ENCODE measurements at regions not wholly inside any gene's neighbourhood (a gene's known extent, or its start where the extent isn't known, plus 50 kb on each side); places are given as distances from the start of the nearest gene placed in this dataset.

- DNase-seq = no peak
Measured at GRCh38 chr1:101290922-101291561, 54.2 kb downstream of the S1PR1 start.

- DNase-seq = no peak
Measured at GRCh38 chr1:101291562-101292380, 55.0 kb downstream of the S1PR1 start.

GRCh38 chr1:101293461-101294051, 56.7 kb downstream of the S1PR1 start:
- DNase-seq = no peak

DNA sequence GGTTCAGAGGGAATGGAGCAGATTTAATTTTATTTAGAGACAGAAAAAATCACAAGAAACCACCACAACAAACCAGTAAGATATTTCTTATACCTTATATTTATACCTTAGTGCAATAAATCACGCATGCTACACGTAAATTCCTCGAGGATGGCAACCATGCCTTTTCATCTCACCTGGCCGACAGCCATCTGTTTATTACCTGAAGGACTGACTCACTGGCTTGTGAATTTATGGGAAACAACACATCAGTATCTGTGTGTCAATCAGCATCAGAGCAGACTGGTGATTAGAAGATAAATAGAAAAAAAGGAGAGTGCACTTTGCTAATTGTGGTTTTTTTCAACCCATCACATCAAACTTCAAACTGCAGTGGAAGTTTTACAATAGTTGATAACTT, 58.4 kb downstream of the S1PR1 start:
- DNase-seq = no peak

GRCh38 chr1:101298663-101299062, 61.8 kb downstream of the S1PR1 start:
- no peak for DNase-seq

DNA sequence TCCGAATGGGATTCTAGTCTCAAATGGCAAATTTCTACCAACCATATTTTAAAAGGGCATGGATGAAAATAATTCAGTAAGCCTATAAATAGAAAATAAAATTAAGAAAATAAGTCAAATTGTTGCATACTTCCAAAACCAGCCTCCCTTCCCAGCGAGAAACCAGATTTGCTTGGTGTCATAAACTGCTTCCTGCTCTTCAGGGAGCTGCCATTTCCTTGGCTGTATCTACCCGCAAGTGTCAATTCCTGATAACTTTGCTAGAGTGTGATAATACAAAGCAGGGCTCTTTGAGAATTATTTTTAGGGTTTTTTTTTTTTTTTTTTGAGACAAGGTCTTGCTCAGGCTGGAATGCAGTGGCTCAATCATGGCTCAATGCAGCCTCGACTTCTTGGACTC, 62.3 kb downstream of the S1PR1 start:
- DNase-seq = no peak

- DNase-seq = no peak
Measured at GRCh38 chr1:101299710-101300109, 62.9 kb downstream of the S1PR1 start.

DNA sequence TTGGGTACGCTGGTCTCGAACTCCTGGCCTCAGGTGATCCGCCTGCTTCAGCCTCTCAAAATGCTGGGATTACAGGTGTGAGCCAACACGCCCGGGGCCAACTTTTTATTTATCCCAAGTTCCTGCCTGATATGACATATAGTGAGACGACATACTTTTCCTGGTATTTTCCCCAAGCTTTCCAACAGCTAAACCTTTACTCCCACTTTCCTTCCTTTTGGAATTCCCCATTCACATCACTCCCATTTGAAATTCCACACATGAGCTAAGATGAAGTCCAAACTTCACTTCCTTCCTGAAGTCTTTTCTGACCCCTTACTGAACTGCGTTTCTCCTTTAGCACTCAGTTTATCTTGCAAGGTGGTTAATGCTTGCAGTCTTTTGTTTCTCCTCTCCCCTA, 64.1 kb downstream of the S1PR1 start:
- DNase-seq = no peak

- no peak for DNase-seq
Measured at GRCh38 chr1:101301446-101302057, 64.7 kb downstream of the S1PR1 start.

DNA sequence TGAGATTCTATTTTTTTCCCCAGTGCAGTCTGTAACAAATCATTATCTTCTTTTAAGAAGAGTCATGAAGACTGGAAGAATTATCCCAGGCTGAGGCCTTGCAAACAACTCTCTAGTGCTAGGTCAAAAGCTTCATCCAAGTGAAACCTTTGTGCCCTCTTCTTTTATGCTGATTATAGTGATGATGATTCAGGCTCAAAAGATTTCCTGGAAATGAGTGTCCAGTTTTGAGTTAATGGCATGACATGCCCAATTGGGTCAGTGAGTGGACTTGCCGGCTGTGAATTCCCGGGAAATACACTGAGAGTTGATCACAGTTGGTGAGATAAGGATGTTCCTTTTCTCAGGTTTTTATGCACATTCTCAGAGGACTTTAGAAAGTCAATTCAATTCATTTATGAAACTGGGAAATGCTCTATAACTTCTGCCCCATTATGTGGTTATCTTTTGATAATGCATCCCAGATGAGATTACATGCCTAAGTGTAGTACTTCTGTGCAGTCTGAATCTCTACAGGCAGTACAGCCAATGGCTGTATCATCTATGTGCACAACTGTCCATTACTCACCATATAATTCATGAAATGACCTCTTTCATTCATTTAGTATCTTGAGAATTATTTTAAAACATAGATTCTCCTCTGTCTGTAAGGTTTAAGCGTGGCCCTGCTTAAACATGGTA, 66.2 kb downstream of the S1PR1 start:
- DNase-seq = peak; percentile 50

DNA sequence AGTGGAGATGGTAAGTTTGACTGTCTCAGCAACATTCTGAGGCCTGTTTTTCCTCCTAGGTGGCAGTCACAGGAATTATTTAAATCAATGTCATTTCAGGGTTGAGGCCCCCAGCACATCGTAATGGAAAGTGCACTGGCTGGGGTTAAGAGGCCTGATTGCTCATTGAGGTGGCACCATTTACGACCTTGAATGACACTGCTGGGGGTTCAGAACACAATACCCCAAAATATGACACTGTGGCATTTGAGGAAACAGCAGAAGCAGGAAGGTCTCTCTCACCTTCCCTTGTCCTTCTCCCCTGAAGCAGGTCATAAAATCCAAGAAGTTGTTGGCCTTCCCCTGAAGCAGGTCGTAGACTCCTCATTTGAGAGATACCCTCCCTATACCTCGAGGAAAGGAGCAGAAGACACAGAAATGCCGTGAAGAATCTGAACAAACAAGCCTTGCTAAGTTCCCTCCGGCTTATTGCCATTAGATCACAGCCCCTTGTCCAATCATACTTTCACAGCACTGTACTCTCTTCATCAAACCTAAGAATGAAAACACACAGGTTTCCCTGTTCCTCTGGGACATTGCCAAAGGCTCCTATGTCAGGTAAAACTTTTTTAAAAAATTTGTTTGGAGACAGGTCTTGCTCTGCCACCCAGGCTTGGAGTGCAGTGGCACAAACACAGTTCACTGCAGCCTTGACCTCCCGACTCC, 71.3 kb downstream of the S1PR1 start:
- no peak for DNase-seq

DNA sequence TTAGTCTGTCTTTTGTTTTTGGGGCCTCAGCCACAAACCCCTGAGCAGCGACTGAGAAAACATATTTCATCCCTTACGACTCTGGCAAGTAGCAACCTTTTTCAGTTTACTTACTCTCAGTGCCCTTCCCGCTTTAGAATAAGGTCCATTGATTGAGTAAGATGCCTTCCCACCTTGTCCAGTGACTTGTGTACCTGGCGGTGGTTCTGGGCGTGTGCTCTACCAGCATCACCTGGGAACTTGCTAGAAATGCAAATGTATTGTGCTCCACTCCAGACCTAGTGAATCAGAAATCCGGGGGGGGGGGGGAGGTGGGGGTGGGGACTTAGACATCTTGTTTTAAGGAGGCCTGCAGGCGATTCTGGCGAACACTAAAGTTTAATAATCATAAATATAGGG, 72.1 kb downstream of the S1PR1 start:
- no peak for DNase-seq

GRCh38 chr1:101309334-101310311, 72.8 kb downstream of the S1PR1 start:
- DNase-seq = peak; percentile 65

DNA sequence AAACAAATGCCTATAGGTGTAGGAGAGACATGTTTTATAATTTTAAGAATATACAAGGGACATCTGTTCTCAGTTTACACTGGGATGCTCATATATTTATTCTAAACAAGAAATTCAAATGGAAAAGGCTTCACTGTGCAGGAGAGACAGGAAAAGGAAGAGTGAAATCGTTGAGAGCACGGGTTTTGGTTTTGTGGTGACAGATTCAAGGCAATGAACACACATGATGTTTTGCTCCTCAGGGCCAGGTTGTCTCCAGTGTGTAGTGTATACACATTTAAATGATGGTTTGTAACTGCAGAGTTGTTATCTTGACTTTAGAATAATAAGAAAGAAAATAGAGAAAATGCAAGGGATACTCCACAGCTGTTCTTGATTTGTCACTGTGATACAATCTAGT, 73.7 kb downstream of the S1PR1 start:
- no peak for DNase-seq

DNA sequence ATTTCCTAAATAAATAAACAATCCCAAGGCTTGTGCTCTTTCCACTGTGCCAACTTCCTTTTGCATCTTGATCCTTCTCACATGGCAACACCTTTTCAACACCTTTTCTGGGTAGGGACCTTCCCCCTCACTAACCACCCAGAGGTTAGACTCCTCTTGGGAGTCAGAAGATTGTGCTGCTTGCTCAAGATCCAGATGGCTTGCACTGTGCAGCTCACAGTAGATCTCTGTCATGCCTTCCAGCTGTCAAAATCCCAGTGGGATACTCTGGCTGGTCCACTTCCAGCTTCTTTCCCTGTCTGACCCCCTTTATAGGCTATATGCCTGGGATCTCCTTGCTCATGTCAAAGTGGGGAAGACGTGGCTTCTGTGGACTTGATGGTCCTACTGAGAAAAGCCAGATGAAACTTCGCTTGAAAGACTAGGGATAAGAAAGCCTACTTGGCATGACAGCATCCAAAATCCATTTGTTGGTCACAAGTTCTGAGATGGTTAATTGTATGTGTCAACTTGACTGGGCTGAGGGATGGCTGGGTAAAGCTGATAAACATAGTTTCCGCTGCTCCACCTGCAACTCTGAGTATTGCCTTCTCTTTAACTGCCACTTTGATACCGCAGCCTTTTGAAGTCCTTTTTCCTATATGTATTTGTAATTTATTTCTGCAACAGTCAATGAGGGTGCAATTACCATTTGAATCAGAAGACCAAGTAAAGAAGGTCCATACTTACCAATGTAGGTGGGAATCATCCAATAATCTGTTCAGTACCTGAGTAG, 74.5 kb downstream of the S1PR1 start:
- no peak for DNase-seq

DNA sequence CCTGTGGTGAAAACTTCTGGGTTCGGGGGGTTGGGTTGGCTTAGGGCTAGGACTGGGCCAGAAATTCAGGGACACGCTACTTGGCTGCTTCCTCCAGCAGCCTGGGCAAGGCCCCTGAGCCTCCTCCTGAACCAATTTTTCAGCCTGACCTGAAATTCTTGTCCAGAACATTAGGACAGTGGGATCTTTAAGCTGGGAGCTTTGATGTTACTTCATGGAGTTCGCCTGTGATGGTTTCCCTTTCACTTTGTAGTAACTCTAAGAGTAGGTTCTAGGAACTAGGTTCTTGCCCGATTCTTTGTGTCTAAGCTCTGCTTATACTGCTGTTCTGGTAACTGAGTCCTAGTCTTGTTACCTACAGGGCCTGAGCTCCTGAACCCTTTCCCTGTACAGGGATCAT, 75.3 kb downstream of the S1PR1 start:
- no peak for DNase-seq

DNA sequence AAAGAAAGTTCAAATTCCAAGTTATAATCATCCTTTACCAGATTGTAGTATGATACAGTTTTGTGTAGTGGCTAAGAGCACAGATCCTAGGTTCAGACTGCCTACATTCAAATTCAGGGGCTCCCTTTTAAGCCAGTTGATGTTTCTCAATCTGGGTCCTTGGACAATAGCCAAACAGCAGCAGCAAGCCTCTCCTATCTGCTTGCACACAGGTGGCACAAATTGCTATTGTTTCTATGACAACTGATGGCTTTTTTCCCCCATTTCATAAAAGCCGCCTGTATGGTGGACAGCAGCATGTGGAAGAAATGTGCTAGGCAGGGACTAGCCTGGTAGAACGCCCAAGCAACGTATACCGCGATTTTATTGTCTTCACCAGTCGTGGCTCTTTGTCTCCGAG, 76.5 kb downstream of the S1PR1 start:
- no peak for DNase-seq

DNA sequence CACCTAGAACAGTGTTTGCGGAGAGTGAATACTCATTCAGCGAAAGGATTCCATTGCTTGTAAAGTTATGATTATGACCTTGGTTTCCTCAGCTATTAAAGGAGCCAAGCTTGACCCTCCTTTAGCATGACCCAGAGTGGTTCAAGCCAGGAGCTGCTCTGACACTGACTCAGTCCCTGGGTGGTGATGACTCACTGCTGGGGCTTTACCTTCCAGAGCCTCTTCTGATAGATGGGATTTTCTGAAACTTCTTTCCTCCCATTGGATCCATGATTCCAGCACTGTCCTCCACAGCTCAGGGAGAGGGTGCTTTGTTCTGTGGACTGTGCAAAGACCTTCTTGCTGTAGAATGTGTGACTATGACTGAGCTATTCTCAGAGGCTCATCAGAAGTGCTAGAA, 77.4 kb downstream of the S1PR1 start:
- no peak for DNase-seq

DNA sequence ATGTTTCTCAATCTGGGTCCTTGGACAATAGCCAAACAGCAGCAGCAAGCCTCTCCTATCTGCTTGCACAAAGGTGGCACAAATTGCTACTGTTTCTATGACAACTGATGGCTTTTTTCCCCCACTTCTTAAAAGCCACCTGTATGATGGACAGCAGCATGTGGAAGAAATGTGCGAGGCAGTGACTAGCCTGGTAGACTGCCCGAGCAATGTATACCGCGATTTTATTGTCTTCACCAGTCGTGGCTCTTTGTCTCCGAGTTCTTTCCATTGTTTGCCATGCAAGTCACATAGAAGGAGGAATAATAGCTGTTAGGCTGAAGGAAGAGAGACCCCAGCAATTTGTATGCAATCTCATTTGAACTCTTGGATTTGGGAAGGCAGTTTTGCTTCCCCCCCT, 79.4 kb downstream of the S1PR1 start:
- DNase-seq = peak; percentile 91

DNA sequence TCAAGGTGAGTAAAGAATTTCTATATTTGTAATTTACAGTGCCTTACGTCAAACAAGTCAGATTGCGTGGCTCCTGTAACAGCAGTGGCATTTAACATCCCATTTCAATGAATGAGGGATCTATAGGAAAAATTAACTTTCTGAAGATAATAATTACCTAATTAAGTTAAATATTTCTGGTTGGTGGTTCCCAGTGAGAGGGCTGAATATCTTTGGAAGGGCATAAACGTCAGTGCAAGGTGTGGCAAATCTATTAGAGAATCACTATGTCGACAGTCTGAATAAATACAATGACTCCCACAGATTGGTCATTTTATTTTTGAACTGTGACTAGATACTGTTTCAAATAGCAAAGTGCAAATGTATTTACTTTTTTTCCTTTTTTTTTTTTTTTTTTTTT, 80.0 kb downstream of the S1PR1 start:
- no peak for DNase-seq

GRCh38 chr1:101317590-101317989, 80.8 kb downstream of the S1PR1 start:
- DNase-seq = no peak

Data from NCI-H2227 treated with DMSO at 0.1 percent for 48 hours (cell line).